Heart right ventricle (tissue), 16 donors: ENCODE measurements at regions not wholly inside any gene's neighbourhood (a gene's known extent, or its start where the extent isn't known, plus 50 kb on each side); places are given as distances from the start of the nearest gene placed in this dataset.

Experiments used
- ATAC-seq, 8 donors: fragments of 200-7000 bp; cut with Tn5 transposase; one replicate each; pipeline ENCODE4 v1.9.1; 2020; ENCODE audit warnings: mild to moderate bottlenecking in 8 of 8, moderate library complexity in 8 of 8, moderate number of reproducible peaks in 1 of 8
- DNase-seq, 2 donors: peaks; one replicate each; pipeline ENCODE4 v3.0.0-alpha.2; 2020
- H3K27ac ChIP-seq, 10 donors: fragments of 200-600 bp; sonication (generic) in 2 of 10; one replicate each; pipeline versions ENCODE4 v1.5.0 to v1.8.0; 2020 to 2022; ENCODE audit warnings: mild to moderate bottlenecking in 3 of 10
- H3K27me3 ChIP-seq, 7 donors: fragments of 200-600 bp; one replicate each; pipeline ENCODE4 v1.8.0; 2021 to 2022; ENCODE audit warnings: mild to moderate bottlenecking in 2 of 7
- H3K36me3 ChIP-seq, 9 donors: fragments of 200-600 bp; sonication (generic) in 1 of 9; one replicate each; pipeline versions ENCODE4 v1.5.0 to v1.8.0; 2020 to 2022; ENCODE audit warnings: mild to moderate bottlenecking in 2 of 9
- H3K4me1 ChIP-seq, 9 donors: fragments of 200-600 bp; sonication (generic) in 1 of 9; one replicate each; pipeline versions ENCODE4 v1.5.0 to v1.8.0; 2020 to 2022; ENCODE audit warnings: mild to moderate bottlenecking in 4 of 9
- H3K4me3 ChIP-seq, 10 donors: fragments of 200-600 bp; sonication (generic) in 2 of 10; one replicate each; pipeline versions ENCODE4 v1.5.0 to v1.8.0; 2020 to 2022; ENCODE audit warnings: mild to moderate bottlenecking in 7 of 10, moderate library complexity in 2 of 10
- H3K9me3 ChIP-seq, 11 donors: fragments of 200-600 bp in 10 of 11; sonication (generic) in 2 of 11; one replicate each; pipeline versions ENCODE4 v1.5.0 to v1.8.0; 2013 to 2022; ENCODE audit warnings: mild to moderate bottlenecking in 2 of 11, control low read depth in 1 of 11, moderate library complexity in 1 of 11
- WGBS, 2 donors: extraction: QIAGEN DNeasy Blood & Tissue Kit; methylation state at CpG; one replicate each; pipeline ENCODE4 v1.1.7; 2013; ENCODE audit warnings: inconsistent platforms in 1 of 2; 5-methylcytosine and 5-hydroxymethylcytosine counted together
- intact Hi-C, 10 donors: fragments of 100-400 bp; cut with DNase I; formaldehyde crosslinking; loops; one replicate each; pipeline versions ENCODE4 v1.11.1 to v1.14.2; 2022
- TF ChIP-seq, protein P1 (sequence below), 9 donors: fragments of 200-600 bp; sonication (generic) in 2 of 9; IDR thresholded peaks; one replicate each; pipeline versions ENCODE4 v1.5.0 to v1.8.0; 2021 to 2022; ENCODE audit warnings: antibody characterized with exemption in 9 of 9, mild to moderate bottlenecking in 5 of 9, moderate library complexity in 1 of 9
- donor health status: Arrhythmogenic right ventricular cardiomyopathy.
- donor health status: ischemic (EF 13 %, LVEDD 7.1; RV severe dilation, severe dysfunction).
- donor health status: healthy with polysubstance abuse.
- donor health status: DM: no; HTN: yes; CAD: no.
- donor health status: DM: no; HTN: no; CAD: no.
- donor health status: ischemic (EF 25% LVEDD 6.9; RV normal size, moderate dysfunction).
- donor health status: ischemic (EF 25% LVEDD 5.7; RV mildly dilated, moderate dysfunction).
- donor health status: healthy.
- donor health status: DM: yes; HTN: yes; CAD: no.
- donor health status: Ischemic cardiomyopathy.
- donor health status: ischemic (EF 35%, LVEDD 5.7; RV mildly dilated, moderate dysfunction).
- donor health status: nonischemic (EF 11% LVEDD 7.7; RV severe dilation, severe dysfunction).
- donor health status: DM: yes; HTN: yes; CAD: no.
- donor health status: PGD.
- donor health status: ischemic (EF 29% LVEDD 5.4; RV normal size, mild dysfunction).
- donor health status: nonischemic (EF 23%, LVEDD 6.1; RV moderate dilation, normal function).

DNA sequence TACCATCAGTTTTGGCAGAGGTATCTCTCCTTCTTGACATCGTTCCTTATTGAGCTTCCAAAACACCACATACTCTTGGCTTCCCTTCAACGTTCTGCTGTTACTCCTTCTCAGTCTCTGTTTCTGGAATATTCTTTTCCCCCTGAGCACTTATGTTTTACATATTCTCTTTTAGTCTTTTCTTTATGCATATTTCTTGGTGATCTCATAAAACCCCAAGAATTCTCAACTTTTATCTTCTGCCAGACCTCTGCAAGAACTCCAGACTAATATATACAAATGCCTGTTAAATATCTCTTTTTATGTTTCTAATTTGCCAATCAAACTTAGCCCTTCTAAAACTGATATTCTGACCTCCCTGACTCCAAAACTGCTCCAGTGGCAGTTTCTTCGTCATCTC is 453.4 kb upstream of the CTNND2 start:
- Histone ChIP-seq H3K4me1 (no peaks in the 10 kb centered on the region), H3K27ac (no peak overlapping the region), H3K9me3 (peaks cover 0 to 35% (median 0%) of the 10 kb centered on the region in 11 donors), H3K27me3 (no peaks in the 10 kb centered on the region), H3K36me3 (no peaks in the 10 kb centered on the region), H3K4me3 (no peak overlapping the region)
- WGBS, 2 donors: 50 to 61% methylated on average over 3 of the region's 3 CpGs
- intact Hi-C loops: no loop called here
- DNase-seq (no peak), ATAC-seq (no peak)
- TF ChIP-seq, protein P1, sequence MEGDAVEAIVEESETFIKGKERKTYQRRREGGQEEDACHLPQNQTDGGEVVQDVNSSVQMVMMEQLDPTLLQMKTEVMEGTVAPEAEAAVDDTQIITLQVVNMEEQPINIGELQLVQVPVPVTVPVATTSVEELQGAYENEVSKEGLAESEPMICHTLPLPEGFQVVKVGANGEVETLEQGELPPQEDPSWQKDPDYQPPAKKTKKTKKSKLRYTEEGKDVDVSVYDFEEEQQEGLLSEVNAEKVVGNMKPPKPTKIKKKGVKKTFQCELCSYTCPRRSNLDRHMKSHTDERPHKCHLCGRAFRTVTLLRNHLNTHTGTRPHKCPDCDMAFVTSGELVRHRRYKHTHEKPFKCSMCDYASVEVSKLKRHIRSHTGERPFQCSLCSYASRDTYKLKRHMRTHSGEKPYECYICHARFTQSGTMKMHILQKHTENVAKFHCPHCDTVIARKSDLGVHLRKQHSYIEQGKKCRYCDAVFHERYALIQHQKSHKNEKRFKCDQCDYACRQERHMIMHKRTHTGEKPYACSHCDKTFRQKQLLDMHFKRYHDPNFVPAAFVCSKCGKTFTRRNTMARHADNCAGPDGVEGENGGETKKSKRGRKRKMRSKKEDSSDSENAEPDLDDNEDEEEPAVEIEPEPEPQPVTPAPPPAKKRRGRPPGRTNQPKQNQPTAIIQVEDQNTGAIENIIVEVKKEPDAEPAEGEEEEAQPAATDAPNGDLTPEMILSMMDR (IDR thresholded peaks at IDR 0.05): no peak

DNA sequence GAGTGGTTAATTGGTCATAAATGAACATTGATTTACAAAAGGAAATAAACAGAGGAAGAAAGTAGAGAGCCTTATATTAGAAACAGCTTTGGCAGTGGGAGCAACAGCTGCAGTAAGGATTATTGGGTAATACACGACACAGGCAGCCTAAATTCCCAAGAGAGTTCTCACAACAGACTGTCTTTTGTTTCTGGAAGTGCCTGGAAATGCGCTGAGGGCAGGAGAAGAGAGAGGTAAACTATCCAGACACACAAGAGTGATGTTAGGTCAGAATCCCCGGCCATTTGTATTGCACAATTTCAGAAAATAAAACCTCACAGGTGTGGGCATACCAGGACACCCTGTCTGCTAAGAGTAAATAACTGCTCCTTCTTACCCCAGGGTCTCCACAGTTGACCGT is 450.4 kb upstream of the CTNND2 start:
- Histone ChIP-seq H3K27me3 (no peaks in the 10 kb centered on the region), H3K4me3 (no peak overlapping the region), H3K27ac (no peak overlapping the region), H3K36me3 (no peaks in the 10 kb centered on the region), H3K4me1 (no peaks in the 10 kb centered on the region), H3K9me3 (peaks cover 0 to 42% (median 0%) of the 10 kb centered on the region in 11 donors)
- ATAC-seq (no peak), DNase-seq (no peak)
- intact Hi-C loops: no loop called here
- TF ChIP-seq, protein P1 (IDR thresholded peaks at IDR 0.05): no peak
- 49% methylated on average over 4 of the region's 4 CpGs for WGBS, 2 donors

DNA sequence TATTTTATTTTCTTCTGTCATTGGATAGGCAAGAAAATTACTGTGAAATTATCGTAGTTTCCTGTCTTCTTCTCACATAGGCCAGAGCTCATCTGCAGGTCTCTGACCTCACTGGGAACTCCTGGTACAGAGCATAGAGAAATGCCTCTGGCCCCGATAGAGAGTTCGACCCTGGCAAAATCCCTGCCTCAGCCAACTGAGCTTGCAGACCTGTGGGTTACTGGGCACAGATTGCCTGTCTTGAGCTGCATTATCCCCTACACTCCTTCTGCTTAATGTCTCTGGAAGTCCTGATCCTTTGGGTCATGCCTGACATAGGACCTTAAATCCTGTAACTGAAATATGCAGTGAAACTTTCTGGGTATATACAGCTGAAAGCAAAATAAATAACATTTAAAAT is 439.3 kb upstream of the CTNND2 start:
- WGBS, 2 donors: 66 to 77% methylated on average over 3 of the region's 3 CpGs
- H3K9me3 ChIP-seq: peaks cover 0 to 42% (median 0%) of the 10 kb centered on the region in 11 donors
- no peak overlapping the region for H3K27ac ChIP-seq
- ATAC-seq (no peak), DNase-seq (no peak)
- intact Hi-C loops: no loop called here
- no peaks in the 10 kb centered on the region for H3K27me3 ChIP-seq
- no peak overlapping the region for H3K4me3 ChIP-seq
- no peaks in the 10 kb centered on the region for H3K4me1 ChIP-seq
- H3K36me3 ChIP-seq: no peaks in the 10 kb centered on the region
- TF ChIP-seq, protein P1 (IDR thresholded peaks at IDR 0.05): no peak

DNA sequence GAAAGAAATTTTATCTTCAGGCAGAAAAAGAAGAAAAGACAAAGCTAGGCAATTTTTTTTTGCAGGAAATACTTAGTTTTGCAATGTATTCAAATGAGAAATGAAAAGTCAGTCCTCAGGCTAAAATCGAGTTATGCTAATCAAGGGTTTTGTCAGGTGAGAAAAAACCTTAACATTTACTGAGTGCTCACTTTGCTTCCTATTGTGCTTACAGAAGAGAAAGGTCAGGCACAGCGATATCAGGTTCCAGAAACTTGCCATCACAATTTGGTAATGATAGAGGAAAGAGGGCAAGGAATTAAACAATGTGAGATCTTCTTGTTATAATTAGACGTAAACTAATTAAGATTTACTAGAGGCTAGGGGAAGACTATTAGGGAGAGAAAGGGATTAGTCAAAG is 431.7 kb upstream of the CTNND2 start:
- Histone ChIP-seq H3K4me3 (no peak overlapping the region), H3K4me1 (no peaks in the 10 kb centered on the region), H3K27me3 (no peaks in the 10 kb centered on the region), H3K9me3 (peaks cover 0 to 20% (median 0%) of the 10 kb centered on the region in 11 donors), H3K36me3 (no peaks in the 10 kb centered on the region), H3K27ac (no peak overlapping the region)
- TF ChIP-seq, protein P1 (IDR thresholded peaks at IDR 0.05): no peak
- WGBS, 2 donors: 31 to 37% methylated on average over 3 of the region's 3 CpGs
- intact Hi-C loops: no loop called here
- ATAC-seq: no peak
- DNase-seq: no peak
